GM12878 (cell line): ENCODE measurements at regions not wholly inside any gene's neighbourhood (a gene's known extent, or its start where the extent isn't known, plus 50 kb on each side); places are given as distances from the start of the nearest gene placed in this dataset.

Experiments used
- CTCF ChIP-seq, 3 experiments: IDR thresholded peaks in 2 of 3; conservative IDR thresholded peaks in 1 of 3; 2 replicates each; pipeline ENCODE4 v1.5.1; 2011; ENCODE audit warnings: low read depth in 3 of 3, low read length in 3 of 3, mild to moderate bottlenecking in 3 of 3, control low read depth in 2 of 3, moderate library complexity in 2 of 3, inconsistent platforms in 1 of 3, mixed read lengths in 1 of 3; ENCODE audit not compliant: control insufficient read depth in 2 of 3, insufficient read depth in 1 of 3; ENCODE audit errors: extremely low read depth in 1 of 3
- NR2C2 ChIP-seq: IDR thresholded peaks from 2 replicates; pipeline ENCODE4 v1.6.1; 2011; ENCODE audit warnings: borderline replicate concordance, low read depth; ENCODE audit not compliant: control insufficient read depth, insufficient read length
- NRF1 ChIP-seq: conservative IDR thresholded peaks from 2 replicates; pipeline ENCODE4 v1.6.1; 2011; ENCODE audit warnings: mild to moderate bottlenecking, low read depth, low read length, improper control_type of control experiment
- POLR2A ChIP-seq: IDR thresholded peaks from 2 replicates; pipeline ENCODE4 v1.6.1; 2011; ENCODE audit warnings: low read depth, mild to moderate bottlenecking, low read length

- TF ChIP-seq POLR2A (no peak), NRF1 (no peak), CTCF (IDR thresholded peaks at IDR 0.05 in 2 of 3, conservative IDR thresholded peaks at IDR 0.05 in 1 of 3; ENCODE audit: control insufficient read depth in 2 of 3, extremely low read depth in 1 of 3, insufficient read depth in 1 of 3, low read depth in 3 of 3, low read length in 3 of 3) (no peak), NR2C2 (no peak)
These were observed 239.5 kb upstream of the LRRC7 start for GRCh38 chr1:69328186-69328585.
